ENCODE measurements at regions not wholly inside any gene's neighbourhood (a gene's known extent, or its start where the extent isn't known, plus 50 kb on each side); places are given as distances from the start of the nearest gene placed in this dataset.
"Not testable (repeated sequence)": the region's sequence is repeated elsewhere in the genome, so short reads cannot be mapped to it uniquely, and the experiment has no call there.

DNA sequence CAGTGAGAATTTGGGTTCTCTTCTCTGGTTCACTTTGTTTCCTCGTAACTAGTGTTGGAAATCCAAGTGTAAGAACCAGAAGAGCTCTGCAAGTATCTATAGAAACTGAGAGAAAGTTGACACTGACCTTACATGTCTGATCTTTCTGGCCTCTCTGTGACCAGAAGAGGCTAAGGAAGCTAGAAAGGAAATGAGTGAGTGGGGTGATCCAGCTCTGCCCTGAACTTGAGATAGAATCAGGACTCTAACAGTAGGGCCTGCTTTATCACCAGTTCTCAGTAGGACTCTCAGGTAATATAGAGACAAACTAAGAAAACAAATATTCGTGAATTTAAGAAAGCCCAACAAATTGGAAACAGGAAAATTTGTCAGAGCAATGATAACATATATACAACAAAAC lies 441.2 kb upstream of the ZNF804A start:
- H3K36me3 Mint-ChIP-seq = no peaks in the 10 kb centered on the region
- Histone ChIP-seq H3K9me3 (ENCODE audit: control insufficient read depth in 2 of 3, low read length in 3 of 3) (no peaks in the 10 kb centered on the region), H3K27ac (ENCODE audit: low read depth, low read length) (no peak overlapping the region), H3K27me3 (ENCODE audit: control insufficient read depth in 2 of 2, insufficient read depth in 2 of 2, low read length in 2 of 2) (no peaks in the 10 kb centered on the region), H3K36me3 (ENCODE audit: control insufficient read depth in 2 of 3, insufficient read depth in 3 of 3, low read length in 3 of 3) (no peaks in the 10 kb centered on the region), H3K4me1 (ENCODE audit: control insufficient read depth in 2 of 2, insufficient read depth in 2 of 2, low read length in 2 of 2) (no peaks in the 10 kb centered on the region), H3K4me3 (ENCODE audit: low read length) (no peak overlapping the region)
- CTCF ChIA-PET = no interaction called here
- H3K27me3 Mint-ChIP-seq = no peaks in the 10 kb centered on the region
- DNase-seq (no peak), ATAC-seq (no peak)
- no peak overlapping the region for H3K27ac Mint-ChIP-seq
- intact Hi-C loops (cut with micrococcal nuclease) = no loop called here
- H3K4me3 Mint-ChIP-seq = no peak overlapping the region
- peaks cover 0 to 2% (median 0%) of the 10 kb centered on the region in 7 donors for H3K4me1 Mint-ChIP-seq
- peaks cover 0 to 35% (median 2%) of the 10 kb centered on the region in 11 donors for H3K9me3 Mint-ChIP-seq
- POLR2A ChIA-PET = no interaction called here

DNA sequence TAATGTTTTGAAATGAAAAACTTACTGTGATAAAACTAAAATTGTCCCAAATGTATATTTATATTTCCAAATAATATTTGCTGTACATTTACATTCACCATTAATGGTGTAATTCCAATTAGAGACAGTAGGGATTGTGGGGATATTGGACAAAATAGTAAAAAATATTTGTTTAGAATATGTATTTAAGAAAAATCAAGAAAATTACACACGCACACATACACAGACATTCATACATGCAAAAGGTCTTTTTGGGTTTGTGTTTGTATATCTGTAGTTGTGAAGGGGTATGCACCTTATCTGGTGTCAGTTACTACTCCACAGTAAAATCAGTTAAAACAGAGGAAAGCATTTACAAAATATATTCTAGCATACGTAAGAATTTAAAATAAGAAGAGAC lies 435.9 kb upstream of the ZNF804A start:
- Mint-ChIP-seq H3K4me1 (no peaks in the 10 kb centered on the region), H3K9me3 (peaks cover 0 to 26% (median 5%) of the 10 kb centered on the region in 11 donors), H3K27me3 (no peaks in the 10 kb centered on the region), H3K27ac (no peak overlapping the region), H3K4me3 (no peak overlapping the region), H3K36me3 (no peaks in the 10 kb centered on the region)
- H3K4me1 ChIP-seq (ENCODE audit: control insufficient read depth in 2 of 2, insufficient read depth in 2 of 2, low read length in 2 of 2) = no peaks in the 10 kb centered on the region
- no peaks in the 10 kb centered on the region for H3K9me3 ChIP-seq (ENCODE audit: control insufficient read depth in 2 of 3, low read length in 3 of 3)
- no peak overlapping the region for H3K4me3 ChIP-seq (ENCODE audit: low read length)
- no peaks in the 10 kb centered on the region for H3K36me3 ChIP-seq (ENCODE audit: control insufficient read depth in 2 of 3, insufficient read depth in 3 of 3, low read length in 3 of 3)
- DNase-seq (no peak), ATAC-seq (no peak)
- H3K27ac ChIP-seq (ENCODE audit: low read depth, low read length) = no peak overlapping the region
- POLR2A ChIA-PET = no interaction called here
- H3K27me3 ChIP-seq (ENCODE audit: control insufficient read depth in 2 of 2, insufficient read depth in 2 of 2, low read length in 2 of 2) = no peaks in the 10 kb centered on the region
- intact Hi-C loops (cut with micrococcal nuclease) = no loop called here
- CTCF ChIA-PET = no interaction called here

DNA sequence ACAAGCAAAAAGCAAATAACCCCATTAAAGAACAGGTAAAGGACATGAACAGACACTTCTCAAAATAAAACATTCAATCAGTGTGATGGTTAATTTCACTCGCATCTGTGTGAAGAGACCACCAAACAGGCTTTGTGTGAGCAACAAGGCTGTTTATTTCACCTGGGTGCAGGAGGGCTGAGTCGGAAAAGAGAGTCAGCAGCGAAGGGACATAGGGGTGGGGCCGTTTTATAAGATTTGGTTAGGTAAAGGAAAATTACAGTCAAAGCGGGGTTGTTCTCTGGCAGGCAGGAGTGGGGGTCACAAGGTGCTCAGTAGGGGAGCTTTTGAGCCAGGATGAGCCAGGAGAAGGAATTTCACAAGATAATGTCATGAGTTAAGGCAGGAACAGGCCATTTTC lies 429.5 kb upstream of the ZNF804A start:
- H3K27me3 Mint-ChIP-seq, POLR2A ChIA-PET: not testable (repeated sequence)

DNA sequence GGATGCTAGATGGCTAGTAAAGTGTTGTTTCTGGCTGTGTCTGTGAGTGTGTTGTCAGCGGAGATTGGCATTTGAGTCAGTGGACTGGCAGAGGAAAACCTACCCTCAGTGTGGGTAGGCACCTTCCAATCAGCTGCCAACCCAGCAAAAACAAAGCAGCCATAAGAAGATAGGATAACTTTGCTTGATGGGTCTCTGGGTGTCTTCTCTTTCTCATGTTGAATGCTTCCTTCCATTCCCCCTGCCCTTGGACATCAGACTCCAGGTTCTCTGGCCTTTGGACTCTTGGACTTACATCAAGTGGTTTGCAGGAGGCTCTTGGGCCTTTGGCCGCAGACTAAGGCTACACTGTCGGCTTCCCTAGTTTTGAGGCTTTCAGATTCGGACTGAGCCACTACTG lies 429.0 kb upstream of the ZNF804A start:
- Mint-ChIP-seq H3K36me3 (no peaks in the 10 kb centered on the region), H3K4me3 (no peak overlapping the region), H3K27ac (no peak overlapping the region), H3K9me3 (peaks cover 0 to 12% (median 7%) of the 10 kb centered on the region in 11 donors), H3K27me3 (no peaks in the 10 kb centered on the region), H3K4me1 (no peaks in the 10 kb centered on the region)
- POLR2A ChIA-PET = no interaction called here
- Histone ChIP-seq H3K36me3 (ENCODE audit: control insufficient read depth in 2 of 3, insufficient read depth in 3 of 3, low read length in 3 of 3) (no peaks in the 10 kb centered on the region), H3K4me3 (ENCODE audit: low read length) (no peak overlapping the region), H3K27ac (ENCODE audit: low read depth, low read length) (no peak overlapping the region), H3K27me3 (ENCODE audit: control insufficient read depth in 2 of 2, insufficient read depth in 2 of 2, low read length in 2 of 2) (no peaks in the 10 kb centered on the region), H3K9me3 (ENCODE audit: control insufficient read depth in 2 of 3, low read length in 3 of 3) (no peaks in the 10 kb centered on the region), H3K4me1 (ENCODE audit: control insufficient read depth in 2 of 2, insufficient read depth in 2 of 2, low read length in 2 of 2) (no peaks in the 10 kb centered on the region)
- CTCF ChIA-PET = no interaction called here
- intact Hi-C loops (cut with micrococcal nuclease) = no loop called here
- DNase-seq (no peak), ATAC-seq (no peak)

More for the DNA sequence above, 429.5 kb upstream of the ZNF804A start:
- H3K4me1 ChIP-seq (ENCODE audit: control insufficient read depth in 2 of 2, insufficient read depth in 2 of 2, low read length in 2 of 2); H3K27me3 ChIP-seq (ENCODE audit: control insufficient read depth in 2 of 2, insufficient read depth in 2 of 2, low read length in 2 of 2); H3K27ac ChIP-seq (ENCODE audit: low read depth, low read length); H3K4me3 ChIP-seq (ENCODE audit: low read length); H3K9me3 ChIP-seq (ENCODE audit: control insufficient read depth in 2 of 3, low read length in 3 of 3); intact Hi-C loops (cut with micrococcal nuclease); H3K36me3 Mint-ChIP-seq; H3K36me3 ChIP-seq (ENCODE audit: control insufficient read depth in 2 of 3, insufficient read depth in 3 of 3, low read length in 3 of 3); H3K4me1 Mint-ChIP-seq; ATAC-seq; H3K27ac Mint-ChIP-seq; H3K4me3 Mint-ChIP-seq; DNase-seq; CTCF ChIA-PET: not testable (repeated sequence)
- peaks cover 0 to 12% (median 7%) of the 10 kb centered on the region in 11 donors for H3K9me3 Mint-ChIP-seq

DNA sequence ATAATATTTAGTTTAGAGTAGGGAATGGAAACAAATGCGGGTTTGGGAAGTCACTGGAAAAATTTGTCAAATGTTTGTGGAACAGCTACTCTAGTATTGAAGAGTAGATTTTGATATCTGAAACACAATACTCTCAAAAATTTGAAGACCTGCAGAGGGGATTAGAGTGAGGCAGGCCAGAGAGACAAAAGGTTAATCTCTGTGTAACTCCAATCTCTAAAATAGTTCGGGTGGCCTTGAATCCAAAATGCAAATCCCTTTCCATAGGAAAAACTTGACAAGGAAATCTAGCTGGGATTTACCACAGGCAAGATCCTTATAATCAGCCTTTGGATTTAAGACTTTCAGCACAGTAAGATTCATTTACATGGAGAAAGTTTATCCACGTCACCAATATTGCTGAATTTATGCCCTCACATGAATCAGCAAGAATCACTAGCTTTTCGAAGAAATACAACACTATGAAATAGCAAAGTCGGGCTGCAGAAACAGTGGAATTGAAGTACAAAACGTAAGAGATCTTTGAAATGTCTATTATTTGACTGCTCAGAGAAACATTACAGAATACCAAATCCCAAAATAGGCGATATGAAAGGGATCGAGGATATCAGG lies 423.7 kb upstream of the ZNF804A start:
- intact Hi-C loops (cut with micrococcal nuclease) = no loop called here
- CTCF ChIA-PET = no interaction called here
- POLR2A ChIA-PET = no interaction called here

DNA sequence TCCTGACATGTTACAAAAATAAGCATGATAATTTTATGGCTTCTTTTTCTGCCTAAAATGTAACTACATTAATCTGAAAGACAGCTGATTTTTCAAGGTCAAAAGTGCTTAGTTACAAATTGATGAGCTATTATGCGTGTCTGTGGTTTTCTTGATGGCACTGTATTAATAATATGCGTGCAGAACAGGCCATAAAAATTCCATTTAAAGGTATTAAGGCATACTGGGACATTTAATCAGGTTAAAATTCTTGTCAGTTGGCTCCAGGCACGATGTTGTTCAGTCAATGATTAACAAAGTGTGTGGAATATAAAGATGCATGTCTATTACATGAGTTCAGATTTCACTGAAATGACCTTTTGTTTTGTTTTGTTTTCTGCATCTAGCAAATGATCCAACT lies 420.1 kb upstream of the ZNF804A start:
- Mint-ChIP-seq H3K9me3 (peaks cover 0 to 11% (median under 1%) of the 10 kb centered on the region in 11 donors), H3K27me3 (no peaks in the 10 kb centered on the region), H3K27ac (no peak overlapping the region), H3K4me3 (no peak overlapping the region), H3K36me3 (no peaks in the 10 kb centered on the region), H3K4me1 (no peaks in the 10 kb centered on the region)
- Histone ChIP-seq H3K9me3 (ENCODE audit: control insufficient read depth in 2 of 3, low read length in 3 of 3) (no peaks in the 10 kb centered on the region), H3K4me1 (ENCODE audit: control insufficient read depth in 2 of 2, insufficient read depth in 2 of 2, low read length in 2 of 2) (no peaks in the 10 kb centered on the region), H3K36me3 (ENCODE audit: control insufficient read depth in 2 of 3, insufficient read depth in 3 of 3, low read length in 3 of 3) (no peaks in the 10 kb centered on the region), H3K4me3 (ENCODE audit: low read length) (no peak overlapping the region), H3K27ac (ENCODE audit: low read depth, low read length) (no peak overlapping the region), H3K27me3 (ENCODE audit: control insufficient read depth in 2 of 2, insufficient read depth in 2 of 2, low read length in 2 of 2) (no peaks in the 10 kb centered on the region)
- DNase-seq = no peak
- POLR2A ChIA-PET = no interaction called here
- no peak for ATAC-seq
- CTCF ChIA-PET = no interaction called here
- intact Hi-C loops (cut with micrococcal nuclease) = no loop called here

More for the DNA sequence above, 423.7 kb upstream of the ZNF804A start:
- no peak overlapping the region for H3K27ac Mint-ChIP-seq
- Histone ChIP-seq H3K27me3 (ENCODE audit: control insufficient read depth in 2 of 2, insufficient read depth in 2 of 2, low read length in 2 of 2) (no peaks in the 10 kb centered on the region), H3K4me3 (ENCODE audit: low read length) (no peak overlapping the region), H3K36me3 (ENCODE audit: control insufficient read depth in 2 of 3, insufficient read depth in 3 of 3, low read length in 3 of 3) (no peaks in the 10 kb centered on the region), H3K4me1 (ENCODE audit: control insufficient read depth in 2 of 2, insufficient read depth in 2 of 2, low read length in 2 of 2) (no peaks in the 10 kb centered on the region), H3K27ac (ENCODE audit: low read depth, low read length) (no peak overlapping the region), H3K9me3 (ENCODE audit: control insufficient read depth in 2 of 3, low read length in 3 of 3) (no peaks in the 10 kb centered on the region)
- H3K9me3 Mint-ChIP-seq = peaks cover 0 to 9% (median 2%) of the 10 kb centered on the region in 11 donors
- DNase-seq (no peak), ATAC-seq (no peak)
- H3K4me1 Mint-ChIP-seq = no peaks in the 10 kb centered on the region
- H3K27me3 Mint-ChIP-seq = no peaks in the 10 kb centered on the region
- H3K4me3 Mint-ChIP-seq = no peak overlapping the region
- H3K36me3 Mint-ChIP-seq = no peaks in the 10 kb centered on the region

DNA sequence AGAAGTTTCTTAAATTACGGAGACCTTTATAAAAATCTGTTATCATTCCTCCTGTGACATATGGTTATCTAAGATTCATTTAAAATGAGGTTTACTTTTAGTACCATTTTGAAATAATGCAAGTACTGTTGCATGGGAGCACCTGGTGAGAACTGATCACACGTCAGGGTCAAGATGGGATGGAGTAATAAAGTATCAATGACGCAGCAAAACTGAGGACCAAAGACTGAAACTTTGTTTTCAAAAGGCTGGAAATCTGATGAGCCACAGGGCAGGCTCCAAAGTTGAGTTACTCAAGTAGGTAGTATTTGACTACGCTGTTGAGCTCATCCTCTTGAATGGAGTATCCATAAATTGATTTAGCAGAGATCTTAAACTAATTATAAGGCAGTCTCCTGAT lies 411.9 kb upstream of the ZNF804A start:
- no peaks in the 10 kb centered on the region for H3K27me3 Mint-ChIP-seq

More for the DNA sequence above, 411.9 kb upstream of the ZNF804A start:
- Histone ChIP-seq H3K27me3 (ENCODE audit: control insufficient read depth in 2 of 2, insufficient read depth in 2 of 2, low read length in 2 of 2) (no peaks in the 10 kb centered on the region), H3K4me3 (ENCODE audit: low read length) (no peak overlapping the region), H3K9me3 (ENCODE audit: control insufficient read depth in 2 of 3, low read length in 3 of 3) (no peaks in the 10 kb centered on the region), H3K27ac (ENCODE audit: low read depth, low read length) (no peak overlapping the region), H3K4me1 (ENCODE audit: control insufficient read depth in 2 of 2, insufficient read depth in 2 of 2, low read length in 2 of 2) (no peaks in the 10 kb centered on the region), H3K36me3 (ENCODE audit: control insufficient read depth in 2 of 3, insufficient read depth in 3 of 3, low read length in 3 of 3) (no peaks in the 10 kb centered on the region)
- Mint-ChIP-seq H3K4me3 (no peak overlapping the region), H3K27ac (no peak overlapping the region), H3K4me1 (no peaks in the 10 kb centered on the region), H3K9me3 (peaks cover 0 to 9% (median 2%) of the 10 kb centered on the region in 11 donors), H3K36me3 (no peaks in the 10 kb centered on the region)
- intact Hi-C loops (cut with micrococcal nuclease) = no loop called here
- DNase-seq = no peak
- ChIA-PET CTCF (no interaction called here), POLR2A (no interaction called here)
- ATAC-seq = no peak

Data from naive thymus-derived CD4-positive, alpha-beta T cell (primary cell).